Loucy (cell line): ENCODE measurements at regions not wholly inside any gene's neighbourhood (a gene's known extent, or its start where the extent isn't known, plus 50 kb on each side); places are given as distances from the start of the nearest gene placed in this dataset.

Experiments
- CTCF ChIP-seq: fragments of 200-600 bp; sonication (generic); conservative IDR thresholded peaks from 2 replicates; pipeline ENCODE4 v1.5.1; 2014; ENCODE audit warnings: mild to moderate bottlenecking, antibody characterized with exemption, low read length
- EZH2phosphoT487 ChIP-seq: fragments of 200-600 bp; IDR thresholded peaks from 2 replicates; pipeline ENCODE4 v1.6.1; 2018; ENCODE audit warnings: antibody characterized with exemption, mild to moderate bottlenecking, moderate library complexity, borderline replicate concordance

GRCh38 chr3:182300266-182300665 is 493.0 kb upstream of the ATP11B start:
- TF ChIP-seq CTCF = no peak
- no peak for TF ChIP-seq EZH2phosphoT487
